Fibroblast of lung (primary cell): ENCODE measurements at regions not wholly inside any gene's neighbourhood (a gene's known extent, or its start where the extent isn't known, plus 50 kb on each side); places are given as distances from the start of the nearest gene placed in this dataset.

Experiments
- DNase-seq, 2 donors: peaks; one replicate each; pipeline versions ENCODE4 v3.0.0 to v3.0.0-alpha.2; 2010; ENCODE audit warnings: low read depth in 2 of 2
- H2AFZ ChIP-seq: 2 replicates; pipeline ENCODE4 v1.5.1; 2012; ENCODE audit warnings: low read length, control low read depth, inconsistent platforms
- H3K27ac ChIP-seq: 2 replicates; pipeline ENCODE4 v1.5.1; 2011; ENCODE audit warnings: low read length, control low read depth; ENCODE audit not compliant: insufficient read depth
- H3K27me3 ChIP-seq: 2 replicates; pipeline ENCODE4 v1.5.1; 2011; ENCODE audit warnings: mild to moderate bottlenecking, low read length; ENCODE audit not compliant: control insufficient read depth, insufficient read depth
- H3K36me3 ChIP-seq: 2 replicates; pipeline ENCODE4 v1.5.1; 2011; ENCODE audit warnings: low read length; ENCODE audit not compliant: control insufficient read depth, insufficient read depth
- H3K4me1 ChIP-seq: 2 replicates; pipeline ENCODE4 v1.5.1; 2011; ENCODE audit warnings: low read length; ENCODE audit not compliant: control insufficient read depth, insufficient read depth; ENCODE audit errors: extremely low read depth
- H3K4me2 ChIP-seq: 2 replicates; pipeline ENCODE4 v1.5.1; 2011; ENCODE audit warnings: low read length, control low read depth; ENCODE audit not compliant: insufficient read depth; ENCODE audit errors: extremely low read depth
- H3K4me3 ChIP-seq, 4 experiments: fragments of 200-600 bp in 1 of 4; sonication (generic) in 1 of 4; replicated peaks in 1 of 4; 2 replicates each; pipeline ENCODE4 v1.5.1; 2011 to 2016; ENCODE audit warnings: low read length in 4 of 4, low read depth in 3 of 4, mild to moderate bottlenecking in 3 of 4, control low read depth in 2 of 4, inconsistent platforms in 1 of 4, mixed read lengths in 1 of 4; ENCODE audit not compliant: insufficient read depth in 1 of 4; ENCODE audit errors: control extremely low read depth in 1 of 4
- H3K79me2 ChIP-seq: 2 replicates; pipeline ENCODE4 v1.5.1; 2012; ENCODE audit warnings: mild to moderate bottlenecking, low read length, inconsistent platforms; ENCODE audit not compliant: control insufficient read depth, insufficient read depth
- H3K9ac ChIP-seq: 2 replicates; pipeline ENCODE4 v1.5.1; 2011; ENCODE audit warnings: mild to moderate bottlenecking, low read length, control low read depth; ENCODE audit not compliant: insufficient read depth
- H3K9me3 ChIP-seq: 2 replicates; pipeline ENCODE4 v1.5.1; 2012; ENCODE audit warnings: low read depth, low read length; ENCODE audit not compliant: control insufficient read depth, insufficient read depth
- H4K20me1 ChIP-seq: 2 replicates; pipeline ENCODE4 v1.5.1; 2011; ENCODE audit warnings: low read length; ENCODE audit not compliant: control insufficient read depth, insufficient read depth; ENCODE audit errors: extremely low read depth
- EZH2 ChIP-seq: IDR thresholded peaks from 2 replicates; pipeline ENCODE4 v1.5.1; 2012; ENCODE audit warnings: low read length, control low read depth, mild to moderate bottlenecking; ENCODE audit errors: missing control alignments
- TF ChIP-seq, protein P1 (sequence below), 2 donors: IDR thresholded peaks in 1 of 2; conservative IDR thresholded peaks in 1 of 2; 1 replicate in 1 of 2; 2 replicates in 1 of 2; pipeline ENCODE4 v1.5.1; 2011 to 2012; ENCODE audit warnings: low read length in 2 of 2, control low read depth in 1 of 2, inconsistent platforms in 1 of 2, low read depth in 1 of 2, mild to moderate bottlenecking in 1 of 2

DNA sequence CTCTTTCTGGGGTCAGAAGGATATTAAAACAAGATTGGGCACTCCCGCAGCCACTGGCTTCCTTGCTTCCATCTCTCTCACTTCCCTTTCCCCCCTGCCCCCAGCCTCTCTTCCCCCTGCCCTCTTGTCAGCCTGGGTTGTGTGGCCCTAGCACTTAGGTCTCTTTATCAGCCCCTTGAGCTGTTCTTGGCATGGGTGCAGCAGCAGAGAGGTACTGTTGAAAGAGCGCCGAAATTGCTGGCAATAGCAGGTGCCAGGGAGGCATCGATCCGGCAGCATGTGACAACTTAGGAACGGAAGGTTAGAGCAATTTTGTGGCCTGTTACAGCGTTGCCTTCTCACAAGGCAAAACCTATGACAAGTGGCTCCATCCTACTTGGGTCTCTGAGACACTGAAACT, 333.1 kb upstream of the IGFBP7 start:
- Histone ChIP-seq H3K36me3 (no peaks in the 10 kb centered on the region), H3K27ac (no peak overlapping the region), H3K4me3 (no peak overlapping the region), H3K79me2 (no peaks in the 10 kb centered on the region), H3K9ac (no peak overlapping the region), H4K20me1 (no peaks in the 10 kb centered on the region), H3K27me3 (no peaks in the 10 kb centered on the region), H3K4me1 (no peaks in the 10 kb centered on the region), H3K4me2 (no peak overlapping the region), H2AFZ (no peak overlapping the region), H3K9me3 (no peaks in the 10 kb centered on the region)
- no peak for DNase-seq
- TF ChIP-seq, protein P1, sequence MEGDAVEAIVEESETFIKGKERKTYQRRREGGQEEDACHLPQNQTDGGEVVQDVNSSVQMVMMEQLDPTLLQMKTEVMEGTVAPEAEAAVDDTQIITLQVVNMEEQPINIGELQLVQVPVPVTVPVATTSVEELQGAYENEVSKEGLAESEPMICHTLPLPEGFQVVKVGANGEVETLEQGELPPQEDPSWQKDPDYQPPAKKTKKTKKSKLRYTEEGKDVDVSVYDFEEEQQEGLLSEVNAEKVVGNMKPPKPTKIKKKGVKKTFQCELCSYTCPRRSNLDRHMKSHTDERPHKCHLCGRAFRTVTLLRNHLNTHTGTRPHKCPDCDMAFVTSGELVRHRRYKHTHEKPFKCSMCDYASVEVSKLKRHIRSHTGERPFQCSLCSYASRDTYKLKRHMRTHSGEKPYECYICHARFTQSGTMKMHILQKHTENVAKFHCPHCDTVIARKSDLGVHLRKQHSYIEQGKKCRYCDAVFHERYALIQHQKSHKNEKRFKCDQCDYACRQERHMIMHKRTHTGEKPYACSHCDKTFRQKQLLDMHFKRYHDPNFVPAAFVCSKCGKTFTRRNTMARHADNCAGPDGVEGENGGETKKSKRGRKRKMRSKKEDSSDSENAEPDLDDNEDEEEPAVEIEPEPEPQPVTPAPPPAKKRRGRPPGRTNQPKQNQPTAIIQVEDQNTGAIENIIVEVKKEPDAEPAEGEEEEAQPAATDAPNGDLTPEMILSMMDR (conservative IDR thresholded peaks at IDR 0.05 in 1 of 2, IDR thresholded peaks at IDR 0.05 in 1 of 2; ENCODE audit: low read depth in 1 of 2, low read length in 2 of 2) = no peak
- TF ChIP-seq EZH2 = no peak

DNA sequence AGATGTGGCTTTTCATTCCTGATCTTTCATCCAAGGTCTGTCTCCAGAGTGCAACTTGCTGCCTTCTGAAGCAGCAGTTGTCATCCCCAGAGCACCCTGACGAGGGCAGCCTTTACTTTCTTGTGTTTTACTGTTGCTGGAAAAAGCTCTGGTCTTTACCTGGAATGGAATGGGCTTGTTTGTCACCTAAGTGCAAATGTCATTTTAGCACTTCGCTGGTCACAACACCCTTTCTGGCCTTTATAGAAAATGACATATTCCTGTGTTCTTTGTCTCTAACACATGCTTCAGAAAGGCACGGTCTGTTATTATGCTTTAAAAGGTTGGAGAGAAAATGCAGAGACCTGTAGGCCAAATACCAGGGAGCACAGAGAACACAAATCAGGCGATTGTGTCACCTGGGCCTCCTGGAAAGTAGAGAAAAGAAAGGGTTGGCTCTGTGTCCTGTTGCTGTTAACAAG, 332.7 kb upstream of the IGFBP7 start:
- Histone ChIP-seq H3K4me2 (no peak overlapping the region), H4K20me1 (no peaks in the 10 kb centered on the region), H3K9me3 (no peaks in the 10 kb centered on the region), H3K27me3 (no peaks in the 10 kb centered on the region), H3K4me1 (no peaks in the 10 kb centered on the region), H3K9ac (no peak overlapping the region), H3K36me3 (no peaks in the 10 kb centered on the region), H3K79me2 (no peaks in the 10 kb centered on the region), H3K27ac (no peak overlapping the region), H2AFZ (no peak overlapping the region), H3K4me3 (no peak overlapping the region)
- TF ChIP-seq EZH2 = no peak
- TF ChIP-seq, protein P1 (conservative IDR thresholded peaks at IDR 0.05 in 1 of 2, IDR thresholded peaks at IDR 0.05 in 1 of 2; ENCODE audit: low read depth in 1 of 2, low read length in 2 of 2) = peak; percentile 42 to 66
- peak; percentile 29 to 33 for DNase-seq

- Histone ChIP-seq H3K4me1 (no peaks in the 10 kb centered on the region), H3K4me2 (no peak overlapping the region), H3K4me3 (no peak overlapping the region), H3K9ac (no peak overlapping the region), H3K36me3 (no peaks in the 10 kb centered on the region), H3K27me3 (no peaks in the 10 kb centered on the region), H3K27ac (no peak overlapping the region), H3K9me3 (no peaks in the 10 kb centered on the region), H4K20me1 (no peaks in the 10 kb centered on the region), H2AFZ (no peak overlapping the region), H3K79me2 (no peaks in the 10 kb centered on the region)
- TF ChIP-seq, protein P1 (conservative IDR thresholded peaks at IDR 0.05 in 1 of 2, IDR thresholded peaks at IDR 0.05 in 1 of 2; ENCODE audit: low read depth in 1 of 2, low read length in 2 of 2) = no peak
- TF ChIP-seq EZH2 = no peak
- DNase-seq = no peak
Measured at GRCh38 chr4:57442241-57442640, 332.1 kb upstream of the IGFBP7 start.
